ENCODE measurements at regions not wholly inside any gene's neighbourhood (a gene's known extent, or its start where the extent isn't known, plus 50 kb on each side); places are given as distances from the start of the nearest gene placed in this dataset.

GRCh38 chr7:26467541-26467940, 175.9 kb downstream of the SNX10 start:
- TF ChIP-seq CTCF (IDR thresholded peaks at IDR 0.05 in 8 of 11, conservative IDR thresholded peaks at IDR 0.05 in 3 of 11) = no peak
- no peak for TF ChIP-seq POLR2A (IDR thresholded peaks at IDR 0.05)

Measured in spleen (tissue), 7 donors.